ENCODE measurements at regions not wholly inside any gene's neighbourhood (a gene's known extent, or its start where the extent isn't known, plus 50 kb on each side); places are given as distances from the start of the nearest gene placed in this dataset.

GRCh38 chr2:236641051-236641726, 71.6 kb downstream of the ACKR3 start:
- Histone ChIP-seq H3K79me2 (ENCODE audit: control insufficient read depth in 1 of 2, insufficient read depth in 2 of 2, low read length in 2 of 2) (no peaks in the 10 kb centered on the region), H3K23ac (ENCODE audit: insufficient read length) (no peak overlapping the region), H2BK15ac (ENCODE audit: low read length) (no peak overlapping the region), H3K9ac (replicated peaks in 1 of 4; ENCODE audit: extremely low read depth in 1 of 4, low read depth in 3 of 4, low read length in 3 of 4) (no peak overlapping the region), H3K4me1 (replicated peaks in 1 of 4; ENCODE audit: control insufficient read depth in 3 of 4, insufficient read depth in 4 of 4, low read length in 3 of 4) (peaks cover 0 to 5% (median 0%) of the 10 kb centered on the region in 4 experiments; a peak in 2 of 7 replicates), H3K14ac (ENCODE audit: insufficient read length) (no peak overlapping the region), H3K79me1 (ENCODE audit: low read depth, low read length) (no peaks in the 10 kb centered on the region), H3K4me3 (ENCODE audit: extremely low read depth in 1 of 4, insufficient read depth in 2 of 4, low read depth in 3 of 4, low read length in 4 of 4) (no peak overlapping the region), H3K9me3 (ENCODE audit: insufficient read depth in 2 of 2, low read depth in 1 of 2, low read length in 1 of 2) (no peaks in the 10 kb centered on the region), H2BK12ac (ENCODE audit: low read depth, low read length) (no peak overlapping the region), H3K23me2 (ENCODE audit: low read depth, low read length) (no peaks in the 10 kb centered on the region), H2AFZ (ENCODE audit: low read length) (no peak overlapping the region), H2BK120ac (replicated peaks; ENCODE audit: low read depth, low read length) (no peak overlapping the region), H4K91ac (replicated peaks; ENCODE audit: insufficient read length, low read length) (no peak overlapping the region), H3K27me3 (replicated peaks in 1 of 4; ENCODE audit: control insufficient read depth in 3 of 4, extremely low read depth in 1 of 4, insufficient read depth in 3 of 4, low read length in 3 of 4) (no peaks in the 10 kb centered on the region), H4K5ac (ENCODE audit: insufficient read length, low read depth, low read length) (no peak overlapping the region), H2BK20ac (ENCODE audit: low read length) (no peak overlapping the region), H2BK5ac (ENCODE audit: low read depth, low read length) (no peak overlapping the region), H4K20me1 (replicated peaks in 1 of 2; ENCODE audit: control insufficient read depth in 1 of 2, insufficient read depth in 2 of 2, low read length in 2 of 2) (no peaks in the 10 kb centered on the region), H3K56ac (replicated peaks; ENCODE audit: insufficient read length, low read depth, low read length) (no peak overlapping the region), H2AK5ac (ENCODE audit: low read depth, low read length) (no peak overlapping the region), H4K8ac (ENCODE audit: extremely low read depth, insufficient read depth, low read length) (no peak overlapping the region), H3K4me2 (ENCODE audit: insufficient read depth in 1 of 2, low read depth in 2 of 2, low read length in 2 of 2) (no peak overlapping the region), H3K27ac (ENCODE audit: low read depth, low read length) (no peak overlapping the region), H3K18ac (ENCODE audit: extremely low read depth, low read length) (no peak overlapping the region), H3K36me3 (ENCODE audit: control insufficient read depth in 2 of 4, insufficient read depth in 4 of 4, low read length in 3 of 4) (no peaks in the 10 kb centered on the region), H3K4ac (replicated peaks; ENCODE audit: insufficient read length, low read depth, low read length) (no peak overlapping the region)
- no peak for FAIRE-seq
- DNase-seq (ENCODE audit: low read depth in 1 of 2, low spot score in 2 of 2): no peak
- no peak for TF ChIP-seq ZNF274 (IDR thresholded peaks at IDR 0.05; ENCODE audit: borderline replicate concordance, extremely low read depth, low read length)
- TF ChIP-seq EP300 (IDR thresholded peaks at IDR 0.05; ENCODE audit: borderline replicate concordance in 1 of 2, low read depth in 2 of 2, low read length in 2 of 2): no peak
- no peak for TF ChIP-seq SAP30 (IDR thresholded peaks at IDR 0.05; ENCODE audit: insufficient read depth, insufficient replicate concordance, low read length)
- no peak for TF ChIP-seq JUND (IDR thresholded peaks at IDR 0.05; ENCODE audit: low read length)
- ChIA-PET POLR2A (ENCODE audit: partially characterized antibody) (no interaction called here), CTCF (ENCODE audit: partially characterized antibody) (interaction anchor here (1.1 to 1.7 kb wide), 4 partner anchors 15 to 33 kb away, joined by 3 to 5 read pairs (median 4); no protein-coding TSS in a partner anchor)
- 87% methylated on average over 16 of the region's 16 CpGs; no CpG with 5 or more reads in 1 of the 2 experiments for WGBS, 2 experiments (ENCODE audit: extremely low coverage in 1 of 2, insufficient coverage in 1 of 2, insufficient read length in 1 of 2, insufficient replicate concordance in 2 of 2, low coverage in 1 of 2, low lambda C conversion rate in 2 of 2, missing lambda C conversion rate in 1 of 2)

Data from H1 (cell line).